H9 (cell line): ENCODE measurements at regions not wholly inside any gene's neighbourhood (a gene's known extent, or its start where the extent isn't known, plus 50 kb on each side); places are given as distances from the start of the nearest gene placed in this dataset.

Experiments
- DNase-seq: peaks from one replicate; pipeline ENCODE4 v3.0.0-alpha.2; 2017
- H2AFZ ChIP-seq: one replicate; pipeline ENCODE4 v1.6.1; 2013; ENCODE audit warnings: mild to moderate bottlenecking, low read length, control low read depth, moderate library complexity
- H2AK5ac ChIP-seq: 2 replicates; pipeline ENCODE4 v1.6.1; 2013; ENCODE audit warnings: low read length, control low read depth, mixed read lengths; ENCODE audit not compliant: insufficient read length
- H2BK120ac ChIP-seq: one replicate; pipeline ENCODE4 v1.6.1; 2013; ENCODE audit warnings: low read depth, mild to moderate bottlenecking, low read length, control low read depth, inconsistent platforms; ENCODE audit not compliant: poor library complexity, severe bottlenecking
- H2BK12ac ChIP-seq: 2 replicates; pipeline ENCODE4 v1.6.1; 2013; ENCODE audit warnings: low read length, control low read depth, mixed read lengths, low read depth; ENCODE audit not compliant: insufficient read length
- H2BK15ac ChIP-seq: 2 replicates; pipeline ENCODE4 v1.6.1; 2013; ENCODE audit warnings: low read depth, low read length, control low read depth
- H2BK20ac ChIP-seq: one replicate; pipeline ENCODE4 v1.6.1; 2013; ENCODE audit warnings: low read depth, mild to moderate bottlenecking, low read length, control low read depth, inconsistent platforms; ENCODE audit not compliant: poor library complexity, severe bottlenecking
- H2BK5ac ChIP-seq: 2 replicates; pipeline ENCODE4 v1.6.1; 2013; ENCODE audit warnings: low read length, control low read depth, mixed read lengths; ENCODE audit not compliant: insufficient read length
- H3K14ac ChIP-seq: 2 replicates; pipeline ENCODE4 v1.6.1; 2013; ENCODE audit warnings: low read length, control low read depth; ENCODE audit not compliant: insufficient read depth
- H3K18ac ChIP-seq: 2 replicates; pipeline ENCODE4 v1.6.1; 2013; ENCODE audit warnings: low read depth, mild to moderate bottlenecking, mixed read lengths, low read length, control low read depth; ENCODE audit not compliant: insufficient read length
- H3K23ac ChIP-seq: 2 replicates; pipeline ENCODE4 v1.6.1; 2013; ENCODE audit warnings: low read length, control low read depth, mixed read lengths, low read depth; ENCODE audit not compliant: insufficient read length
- H3K23me2 ChIP-seq: 2 replicates; pipeline ENCODE4 v1.6.1; 2013; ENCODE audit warnings: low read depth, mild to moderate bottlenecking, mixed read lengths, low read length, control low read depth; ENCODE audit not compliant: insufficient read length, poor library complexity, severe bottlenecking
- H3K27ac ChIP-seq: 2 replicates; pipeline ENCODE4 v1.5.1; 2013; ENCODE audit warnings: low read length, control low read depth, mixed read lengths, low read depth; ENCODE audit not compliant: insufficient read length
- H3K27me3 ChIP-seq: 2 replicates; pipeline ENCODE4 v1.6.1; 2013; ENCODE audit warnings: low read length, control low read depth, inconsistent platforms; ENCODE audit not compliant: insufficient read depth
- H3K4ac ChIP-seq: 2 replicates; pipeline ENCODE4 v1.6.1; 2013; ENCODE audit warnings: low read depth, mild to moderate bottlenecking, control low read depth, inconsistent platforms, low read length, moderate library complexity
- H3K4me1 ChIP-seq: 2 replicates; pipeline ENCODE4 v1.6.1; 2013; ENCODE audit warnings: low read length, control low read depth, inconsistent platforms; ENCODE audit not compliant: insufficient read depth
- H3K4me2 ChIP-seq: 2 replicates; pipeline ENCODE4 v1.6.1; 2013; ENCODE audit warnings: low read length, control low read depth, mixed read lengths; ENCODE audit not compliant: insufficient read length, insufficient read depth
- H3K56ac ChIP-seq: 2 replicates; pipeline ENCODE4 v1.6.1; 2013; ENCODE audit warnings: low read depth, mild to moderate bottlenecking, mixed read lengths, low read length, control low read depth; ENCODE audit not compliant: insufficient read length
- H3K79me1 ChIP-seq: 2 replicates; pipeline ENCODE4 v1.6.1; 2013; ENCODE audit warnings: low read depth, mild to moderate bottlenecking, moderate library complexity, low read length, control low read depth, inconsistent platforms; ENCODE audit not compliant: insufficient read depth, poor library complexity, severe bottlenecking
- H3K79me2 ChIP-seq: 2 replicates; pipeline ENCODE4 v1.6.1; 2013; ENCODE audit warnings: low read length, control low read depth, inconsistent platforms; ENCODE audit not compliant: insufficient read depth
- H3K9ac ChIP-seq: 2 replicates; pipeline ENCODE4 v1.6.1; 2013; ENCODE audit warnings: low read length, control low read depth, mixed read lengths; ENCODE audit not compliant: insufficient read length; ENCODE audit errors: extremely low read depth
- H3K9me3 ChIP-seq: one replicate; pipeline ENCODE4 v1.6.1; 2013; ENCODE audit warnings: low read depth, low read length, inconsistent platforms; ENCODE audit not compliant: control insufficient read depth
- H3T11ph ChIP-seq: one replicate; pipeline ENCODE4 v1.6.1; 2013; ENCODE audit warnings: mild to moderate bottlenecking, low read length, control low read depth, inconsistent platforms
- H4K20me1 ChIP-seq: one replicate; pipeline ENCODE4 v1.6.1; 2013; ENCODE audit not compliant: control insufficient read depth, insufficient read length, insufficient read depth
- H4K5ac ChIP-seq: 2 replicates; pipeline ENCODE4 v1.6.1; 2013; ENCODE audit warnings: low read depth, mild to moderate bottlenecking, mixed read lengths, low read length, control low read depth; ENCODE audit not compliant: insufficient read length
- H4K8ac ChIP-seq: replicated peaks from 2 replicates; pipeline ENCODE4 v1.6.1; 2013; ENCODE audit warnings: low read length, control low read depth, mixed read lengths, low read depth; ENCODE audit not compliant: insufficient read length
- H4K91ac ChIP-seq: 2 replicates; pipeline ENCODE4 v1.6.1; 2013; ENCODE audit warnings: low read depth, mild to moderate bottlenecking, moderate library complexity, mixed read lengths, low read length, control low read depth; ENCODE audit not compliant: insufficient read length
- H3K27ac Mint-ChIP-seq, 3 experiments: 2 replicates in 2 of 3; 3 replicates in 1 of 3; pipeline ENCODE4 v1.8.0; 2020 to 2021; ENCODE audit warnings: mixed read lengths in 3 of 3, mild to moderate bottlenecking in 1 of 3, moderate library complexity in 1 of 3
- H3K27me3 Mint-ChIP-seq: 2 replicates; pipeline ENCODE4 v1.8.0; 2021; ENCODE audit warnings: low read depth, mild to moderate bottlenecking, moderate library complexity, mixed read lengths
- H3K36me3 Mint-ChIP-seq, 3 experiments: 2 replicates in 2 of 3; 3 replicates in 1 of 3; pipeline ENCODE4 v1.8.0; 2020 to 2021; ENCODE audit warnings: low read depth in 3 of 3, mixed read lengths in 3 of 3; ENCODE audit not compliant: insufficient read depth in 1 of 3
- H3K4me1 Mint-ChIP-seq, 2 experiments: 2 replicates each; pipeline ENCODE4 v1.8.0; 2020; ENCODE audit warnings: mixed read lengths in 2 of 2
- H3K4me3 Mint-ChIP-seq, 2 experiments: 2 replicates in 1 of 2; 3 replicates in 1 of 2; pipeline ENCODE4 v1.8.0; 2020 to 2021; ENCODE audit warnings: mild to moderate bottlenecking in 2 of 2, mixed read lengths in 2 of 2, moderate library complexity in 1 of 2
- H3K9me3 Mint-ChIP-seq, 2 experiments: 2 replicates in 1 of 2; 3 replicates in 1 of 2; pipeline ENCODE4 v1.8.0; 2020; ENCODE audit warnings: mild to moderate bottlenecking in 2 of 2, mixed read lengths in 2 of 2, moderate library complexity in 1 of 2
- CTCF ChIP-seq: fragments of 200-600 bp; sonication (generic); conservative IDR thresholded peaks from 3 replicates; pipeline ENCODE4 v1.8.0; 2021; ENCODE audit warnings: antibody characterized with exemption, mild to moderate bottlenecking
- WGBS: extraction: QIAGEN DNeasy Blood & Tissue Kit; methylation state at CpG from one replicate; pipeline ENCODE4 v1.1.7; 2013; ENCODE audit warnings: missing lambda C conversion rate, low lambda C conversion rate, mixed read lengths; ENCODE audit not compliant: insufficient read length; ENCODE audit errors: extremely low coverage; 5-methylcytosine and 5-hydroxymethylcytosine counted together

- Histone ChIP-seq H3K79me2 (no peaks in the 10 kb centered on the region), H3K4me1 (no peaks in the 10 kb centered on the region), H2AK5ac (no peak overlapping the region), H3K9ac (no peak overlapping the region), H2BK5ac (no peak overlapping the region), H2BK15ac (no peak overlapping the region), H3K4ac (no peak overlapping the region), H3K27me3 (no peaks in the 10 kb centered on the region), H4K8ac (no peak overlapping the region), H3T11ph (no peak overlapping the region), H2BK12ac (no peak overlapping the region), H3K23ac (no peak overlapping the region), H3K4me2 (no peak overlapping the region), H4K5ac (no peak overlapping the region), H3K23me2 (no peaks in the 10 kb centered on the region), H2BK20ac (no peak overlapping the region), H2BK120ac (no peak overlapping the region), H3K18ac (no peak overlapping the region), H3K79me1 (no peaks in the 10 kb centered on the region), H3K14ac (no peak overlapping the region), H3K56ac (no peak overlapping the region), H3K27ac (no peak overlapping the region), H3K9me3 (no peaks in the 10 kb centered on the region), H4K91ac (no peak overlapping the region), H2AFZ (no peak overlapping the region), H4K20me1 (no peaks in the 10 kb centered on the region)
- Mint-ChIP-seq H3K27ac (no peak overlapping the region; a peak in 2 of 7 replicates), H3K4me1 (peaks cover 13 to 16% of the 10 kb centered on the region in 2 experiments), H3K27me3 (no peaks in the 10 kb centered on the region), H3K4me3 (no peak overlapping the region), H3K9me3 (no peaks in the 10 kb centered on the region), H3K36me3 (no peaks in the 10 kb centered on the region)
- DNase-seq = no peak
- WGBS = no CpG with 5 or more reads among the region's 7 CpGs
- no peak for TF ChIP-seq CTCF
Measured at GRCh38 chr5:35309365-35310130, 79.3 kb upstream of the PRLR start.
